Subcutaneous abdominal adipose tissue (tissue), 5 donors: ENCODE measurements at regions not wholly inside any gene's neighbourhood (a gene's known extent, or its start where the extent isn't known, plus 50 kb on each side); places are given as distances from the start of the nearest gene placed in this dataset.
"Not testable (repeated sequence)": the region's sequence is repeated elsewhere in the genome, so short reads cannot be mapped to it uniquely, and the experiment has no call there.

Experiments used
- H3K27ac ChIP-seq: one replicate; pipeline ENCODE4 v1.7.0; 2013; ENCODE audit warnings: low read depth, mild to moderate bottlenecking, inconsistent platforms, low read length, moderate library complexity
- H3K27me3 ChIP-seq, 5 donors: one replicate each; pipeline ENCODE4 v1.7.0; 2013; ENCODE audit warnings: low read length in 5 of 5, inconsistent platforms in 1 of 5; ENCODE audit not compliant: control insufficient read depth in 5 of 5, insufficient read depth in 4 of 5
- H3K36me3 ChIP-seq, 5 donors: one replicate each; pipeline ENCODE4 v1.7.0; 2013; ENCODE audit warnings: low read length in 5 of 5; ENCODE audit not compliant: control insufficient read depth in 5 of 5, insufficient read depth in 5 of 5
- H3K4me1 ChIP-seq, 5 donors: one replicate each; pipeline ENCODE4 v1.7.0; 2013; ENCODE audit warnings: low read length in 5 of 5, mild to moderate bottlenecking in 3 of 5, moderate library complexity in 1 of 5; ENCODE audit not compliant: control insufficient read depth in 5 of 5, insufficient read depth in 5 of 5
- H3K4me3 ChIP-seq, 5 donors: one replicate each; pipeline ENCODE4 v1.7.0; 2013; ENCODE audit warnings: low read length in 5 of 5, low read depth in 1 of 5
- H3K9ac ChIP-seq, 5 donors: one replicate each; pipeline ENCODE4 v1.7.0; 2013; ENCODE audit warnings: low read length in 5 of 5, mild to moderate bottlenecking in 4 of 5, moderate library complexity in 3 of 5
- H3K9me3 ChIP-seq, 5 donors: one replicate each; pipeline ENCODE4 v1.7.0; 2013; ENCODE audit warnings: low read length in 5 of 5; ENCODE audit not compliant: control insufficient read depth in 5 of 5
- donor health status: healthy.
- donor health status: healthy.
- donor health status: healthy.
- donor health status: healthy.
- donor health status: healthy.

GRCh38 chr4:59393780-59394179, 1806.3 kb upstream of the ADGRL3 start:
- Histone ChIP-seq H3K4me3 (no peak overlapping the region), H3K27me3 (no peaks in the 10 kb centered on the region), H3K36me3 (no peaks in the 10 kb centered on the region), H3K9ac (no peak overlapping the region), H3K27ac (no peak overlapping the region), H3K9me3 (peaks cover 0 to 5% (median 0%) of the 10 kb centered on the region in 5 donors), H3K4me1 (no peaks in the 10 kb centered on the region)

- Histone ChIP-seq H3K27me3 (no peaks in the 10 kb centered on the region), H3K9ac (no peak overlapping the region), H3K9me3 (no peaks in the 10 kb centered on the region), H3K36me3 (no peaks in the 10 kb centered on the region), H3K4me1 (no peaks in the 10 kb centered on the region), H3K4me3 (no peak overlapping the region), H3K27ac (no peak overlapping the region)
These were observed 1799.8 kb upstream of the ADGRL3 start for GRCh38 chr4:59400334-59400733.

- H3K4me3 ChIP-seq: no peak overlapping the region
- H3K27ac ChIP-seq: no peak overlapping the region
- no peaks in the 10 kb centered on the region for H3K4me1 ChIP-seq
- peaks cover 0 to 3% (median 0%) of the 10 kb centered on the region in 5 donors for H3K9me3 ChIP-seq
- no peak overlapping the region for H3K9ac ChIP-seq
- no peaks in the 10 kb centered on the region for H3K36me3 ChIP-seq
- H3K27me3 ChIP-seq: no peaks in the 10 kb centered on the region
These were observed 1790.5 kb upstream of the ADGRL3 start for GRCh38 chr4:59409647-59410046.

- no peaks in the 10 kb centered on the region for H3K36me3 ChIP-seq
- H3K4me1 ChIP-seq: no peaks in the 10 kb centered on the region
- no peak overlapping the region for H3K27ac ChIP-seq
- no peak overlapping the region for H3K4me3 ChIP-seq
- H3K9me3 ChIP-seq: peaks cover 0 to 3% (median 0%) of the 10 kb centered on the region in 5 donors
- no peaks in the 10 kb centered on the region for H3K27me3 ChIP-seq
- H3K9ac ChIP-seq: no peak overlapping the region
These were observed 1787.4 kb upstream of the ADGRL3 start for GRCh38 chr4:59412739-59413138.

GRCh38 chr4:59455751-59456150, 1744.4 kb upstream of the ADGRL3 start:
- H3K9me3 ChIP-seq: no peaks in the 10 kb centered on the region
- H3K36me3 ChIP-seq: no peaks in the 10 kb centered on the region
- H3K27ac ChIP-seq: no peak overlapping the region
- H3K4me3 ChIP-seq: no peak overlapping the region
- H3K9ac ChIP-seq: no peak overlapping the region
- H3K27me3 ChIP-seq: no peaks in the 10 kb centered on the region
- H3K4me1 ChIP-seq: no peaks in the 10 kb centered on the region

GRCh38 chr4:59457576-59457975, 1742.5 kb upstream of the ADGRL3 start:
- no peak overlapping the region for H3K27ac ChIP-seq
- H3K4me3 ChIP-seq: no peak overlapping the region
- H3K9me3 ChIP-seq: no peaks in the 10 kb centered on the region
- no peaks in the 10 kb centered on the region for H3K36me3 ChIP-seq
- H3K9ac ChIP-seq: no peak overlapping the region
- H3K4me1 ChIP-seq: no peaks in the 10 kb centered on the region
- H3K27me3 ChIP-seq: no peaks in the 10 kb centered on the region

- Histone ChIP-seq H3K9me3 (peaks cover under 1 to 16% (median 5%) of the 10 kb centered on the region in 5 donors), H3K27ac (no peak overlapping the region), H3K4me3 (no peak overlapping the region), H3K9ac (no peak overlapping the region), H3K36me3 (no peaks in the 10 kb centered on the region), H3K4me1 (no peaks in the 10 kb centered on the region), H3K27me3 (no peaks in the 10 kb centered on the region)
These were observed 1715.2 kb upstream of the ADGRL3 start for GRCh38 chr4:59484944-59485343.

GRCh38 chr4:59500103-59500502, 1700.0 kb upstream of the ADGRL3 start:
- no peak overlapping the region for H3K9ac ChIP-seq
- no peak overlapping the region for H3K4me3 ChIP-seq
- H3K27ac ChIP-seq: no peak overlapping the region
- no peaks in the 10 kb centered on the region for H3K36me3 ChIP-seq
- no peaks in the 10 kb centered on the region for H3K27me3 ChIP-seq
- H3K9me3 ChIP-seq: no peaks in the 10 kb centered on the region
- H3K4me1 ChIP-seq: no peaks in the 10 kb centered on the region

GRCh38 chr4:59503731-59504130, 1696.4 kb upstream of the ADGRL3 start:
- Histone ChIP-seq H3K4me1 (no peaks in the 10 kb centered on the region), H3K4me3 (no peak overlapping the region), H3K9ac (no peak overlapping the region), H3K27ac (no peak overlapping the region), H3K27me3 (no peaks in the 10 kb centered on the region), H3K9me3 (no peaks in the 10 kb centered on the region), H3K36me3 (no peaks in the 10 kb centered on the region)

GRCh38 chr4:59511809-59512208, 1688.3 kb upstream of the ADGRL3 start:
- not testable (repeated sequence) for H3K4me1 ChIP-seq, H3K27me3 ChIP-seq, H3K9me3 ChIP-seq

GRCh38 chr4:59517007-59517406, 1683.1 kb upstream of the ADGRL3 start:
- H3K27ac ChIP-seq: no peak overlapping the region
- no peaks in the 10 kb centered on the region for H3K27me3 ChIP-seq
- H3K36me3 ChIP-seq: no peaks in the 10 kb centered on the region
- H3K9me3 ChIP-seq: no peaks in the 10 kb centered on the region
- no peak overlapping the region for H3K9ac ChIP-seq
- H3K4me3 ChIP-seq: no peak overlapping the region
- no peaks in the 10 kb centered on the region for H3K4me1 ChIP-seq

More at GRCh38 chr4:59511809-59512208, 1688.3 kb upstream of the ADGRL3 start:
- H3K27ac ChIP-seq, H3K36me3 ChIP-seq, H3K9ac ChIP-seq, H3K4me3 ChIP-seq: not testable (repeated sequence)
